NCI-H1105 (cell line): ENCODE measurements at regions not wholly inside any gene's neighbourhood (a gene's known extent, or its start where the extent isn't known, plus 50 kb on each side); places are given as distances from the start of the nearest gene placed in this dataset.

Source experiments
- DNase-seq: peaks from one replicate; lab custom pipeline; 2025; lab: John Stamatoyannopoulos, UW

GRCh38 chr5:4068171-4068570 lies 472.5 kb downstream of the IRX1 start:
- DNase-seq = no peak

DNA sequence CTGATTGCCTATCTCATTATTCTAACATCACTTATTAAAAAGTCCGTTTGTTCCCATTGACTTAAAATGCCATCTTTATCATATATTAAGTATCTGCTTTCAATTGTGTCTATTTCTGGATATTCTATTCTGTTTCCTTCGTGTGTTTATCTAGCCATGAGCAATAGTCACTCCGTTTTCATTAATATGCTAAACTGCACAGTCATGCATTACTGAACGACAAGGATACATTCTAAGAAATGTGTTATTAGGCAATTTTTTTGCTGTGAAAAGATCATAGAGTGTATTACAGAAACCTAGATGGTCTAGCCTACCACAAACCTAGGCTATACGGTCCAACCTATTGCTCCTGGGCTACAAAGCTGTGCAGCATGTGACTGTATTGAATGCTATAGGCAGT lies 482.9 kb downstream of the IRX1 start:
- DNase-seq = no peak

DNA sequence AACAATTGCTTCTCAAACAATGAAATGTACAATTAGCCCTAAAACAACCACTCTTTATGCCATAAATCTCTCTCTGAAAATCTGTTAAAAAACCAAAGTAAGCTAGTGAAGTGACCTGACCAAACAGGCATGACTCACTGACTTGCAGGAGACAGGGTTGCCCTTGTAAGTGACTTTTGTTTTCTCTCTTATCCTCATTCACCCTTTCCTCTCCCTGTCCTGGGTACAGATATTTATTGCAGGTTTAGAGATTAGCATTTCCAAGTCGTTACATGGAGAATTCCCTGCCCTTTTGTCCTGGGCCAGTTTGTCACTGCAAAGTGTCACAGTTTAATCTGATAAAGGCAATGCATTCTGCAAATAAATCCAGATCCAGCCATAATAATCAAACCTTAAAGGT lies 484.2 kb downstream of the IRX1 start:
- DNase-seq = no peak

GRCh38 chr5:4080370-4080769 lies 484.7 kb downstream of the IRX1 start:
- DNase-seq = no peak

- no peak for DNase-seq
Measured at GRCh38 chr5:4081059-4081458, 485.4 kb downstream of the IRX1 start.

DNA sequence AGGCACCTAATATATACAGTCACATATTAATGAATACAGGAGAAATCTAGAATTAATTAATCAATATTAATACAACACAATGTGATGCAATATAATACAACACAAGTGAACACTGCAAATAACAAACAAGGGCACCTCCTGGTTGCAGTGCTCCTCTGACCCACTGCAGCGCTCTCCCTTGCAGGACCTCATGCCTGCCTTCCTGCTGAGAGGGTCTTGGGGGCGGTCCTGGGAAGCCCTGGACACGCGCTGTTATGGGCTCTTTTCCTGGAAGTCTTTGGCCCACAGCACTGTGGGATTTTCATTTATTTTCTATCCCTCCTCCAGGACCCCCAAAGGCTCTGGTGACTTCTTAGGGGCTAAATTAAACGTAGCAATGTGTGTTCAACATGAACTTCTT lies 485.8 kb downstream of the IRX1 start:
- DNase-seq = no peak

- DNase-seq = no peak
Measured at GRCh38 chr5:4082966-4083564, 487.4 kb downstream of the IRX1 start.

- DNase-seq = no peak
Measured at GRCh38 chr5:4083591-4084337, 488.1 kb downstream of the IRX1 start.

DNA sequence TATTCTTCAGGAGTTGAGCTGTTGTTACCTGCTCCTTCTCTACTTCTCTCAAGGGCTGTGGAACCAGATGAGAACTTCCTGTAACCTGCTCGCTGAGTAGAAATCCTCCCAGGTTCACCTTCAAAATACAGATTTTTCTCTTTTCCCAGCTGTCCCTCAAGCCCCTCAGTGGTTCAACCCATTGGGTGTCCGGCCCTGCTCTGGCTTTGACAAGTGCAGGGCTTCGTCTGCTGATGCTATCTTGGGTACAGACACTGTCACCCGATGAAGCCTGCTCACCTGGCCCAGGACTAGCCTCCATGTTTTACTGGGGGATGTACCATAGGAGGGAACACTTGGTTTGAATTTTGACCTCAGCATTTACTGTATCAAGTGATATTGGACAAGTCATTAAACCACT lies 490.4 kb downstream of the IRX1 start:
- DNase-seq = no peak

DNA sequence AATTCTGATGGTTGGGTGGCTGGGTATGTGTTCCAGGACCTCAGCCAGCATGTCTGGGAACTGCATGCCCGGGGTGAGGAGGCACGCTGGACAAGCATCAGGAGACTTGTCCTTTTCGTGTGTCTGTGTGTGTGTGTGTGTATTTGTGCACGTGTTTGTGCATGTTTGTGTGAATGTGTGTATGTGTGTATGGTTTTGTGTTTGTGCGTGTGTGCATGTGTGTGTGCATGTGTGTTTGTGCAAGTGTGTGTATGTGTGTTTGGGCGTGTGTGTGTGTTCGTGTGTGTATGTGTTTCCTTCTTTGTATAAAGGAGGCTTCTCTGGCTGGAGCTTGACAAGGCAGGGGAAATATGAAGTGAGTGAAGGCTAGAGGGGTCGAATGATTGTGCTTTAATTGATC lies 491.5 kb downstream of the IRX1 start:
- no peak for DNase-seq

DNA sequence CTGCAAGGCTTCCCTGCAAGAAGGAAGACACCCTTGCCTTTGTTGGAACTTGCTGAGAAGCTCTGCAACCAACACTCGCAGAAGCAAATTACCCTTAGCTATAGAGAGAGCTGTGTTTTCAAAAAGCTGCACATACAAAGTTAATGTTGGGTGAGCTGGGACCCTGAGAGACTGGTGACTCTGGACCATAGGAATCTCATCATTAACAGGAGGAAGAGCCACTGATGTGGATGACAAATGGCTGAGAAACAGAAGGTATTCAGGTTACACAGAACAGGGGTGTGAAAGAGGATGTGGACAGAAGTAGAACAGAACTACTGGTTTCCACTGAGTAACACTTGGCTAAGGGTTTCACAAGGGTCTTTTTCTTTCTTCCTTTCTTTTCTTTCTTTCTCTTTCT lies 493.5 kb downstream of the IRX1 start:
- no peak for DNase-seq

DNA sequence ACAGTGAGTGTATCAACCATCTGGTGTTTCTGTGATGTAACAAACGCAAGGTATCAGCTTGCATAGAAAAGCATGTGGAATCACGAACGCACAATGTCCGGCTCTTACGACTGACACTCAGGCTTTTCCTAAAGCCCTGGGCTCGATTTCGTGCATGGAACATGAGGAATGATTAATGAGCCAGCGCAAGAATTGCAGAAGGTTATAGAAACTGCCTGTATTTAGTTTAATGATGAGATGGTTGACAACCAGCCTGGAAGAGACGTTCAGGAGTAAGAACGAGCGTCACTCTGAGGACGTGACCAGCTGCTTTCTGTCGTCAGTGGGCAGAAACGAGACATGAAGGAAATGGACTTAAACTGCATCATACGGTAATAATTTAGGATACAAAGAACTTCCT lies 497.6 kb downstream of the IRX1 start:
- DNase-seq = no peak

DNA sequence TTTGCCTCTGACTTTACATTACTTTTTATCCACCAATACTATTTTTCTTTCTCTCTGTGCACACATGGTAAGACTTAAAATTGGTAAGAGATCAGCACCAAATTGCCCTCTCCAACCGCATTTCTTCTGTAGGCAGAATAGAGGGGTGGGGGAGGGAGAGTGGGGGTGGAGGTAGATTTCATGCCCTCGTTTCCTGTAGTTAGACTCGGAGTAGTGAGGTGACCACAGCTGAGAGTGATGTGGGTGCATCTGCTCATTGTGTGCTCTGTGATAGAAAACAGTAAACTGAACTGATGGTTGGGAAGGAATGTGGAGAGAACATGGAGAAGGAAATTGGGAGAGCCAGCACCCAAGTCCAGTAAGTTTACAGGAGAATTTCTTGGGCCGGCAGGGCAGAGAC lies 498.3 kb downstream of the IRX1 start:
- DNase-seq = no peak

DNA sequence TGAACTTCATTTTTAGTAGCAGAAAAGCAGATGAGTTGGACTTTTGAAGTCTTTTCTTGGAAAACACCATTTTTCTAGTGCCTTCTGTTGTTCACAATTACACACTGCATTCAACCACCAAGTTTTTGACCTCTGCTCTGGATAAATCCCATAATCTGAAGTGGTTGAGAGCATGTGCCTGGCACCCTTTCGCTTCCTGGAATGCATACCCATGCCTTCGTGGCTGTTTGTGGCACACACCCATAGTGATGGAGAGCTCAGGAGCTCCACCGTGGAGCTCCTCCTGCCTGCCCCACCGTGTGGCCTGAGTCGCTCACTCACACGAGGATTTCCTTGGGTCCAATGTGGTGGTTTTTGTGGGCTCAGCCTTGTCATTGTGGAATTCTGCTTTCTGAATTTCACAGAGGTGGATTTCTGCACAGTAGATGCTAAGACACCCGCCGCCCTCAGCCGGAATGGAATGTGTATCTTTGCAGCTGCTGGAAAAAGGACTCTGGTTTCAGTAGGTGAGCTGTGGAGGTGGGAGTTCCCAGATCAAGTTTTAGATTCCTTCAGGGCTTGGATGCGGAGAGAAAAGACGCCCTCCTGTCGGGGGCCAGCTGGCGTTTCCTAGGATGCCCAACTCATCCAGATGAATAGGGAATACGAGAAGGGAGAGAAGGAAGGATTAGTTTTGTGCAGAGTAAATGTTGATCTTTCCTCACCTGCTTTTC lies 500.4 kb downstream of the IRX1 start:
- DNase-seq = no peak

GRCh38 chr5:4097199-4097598 lies 501.6 kb downstream of the IRX1 start:
- DNase-seq = no peak

DNA sequence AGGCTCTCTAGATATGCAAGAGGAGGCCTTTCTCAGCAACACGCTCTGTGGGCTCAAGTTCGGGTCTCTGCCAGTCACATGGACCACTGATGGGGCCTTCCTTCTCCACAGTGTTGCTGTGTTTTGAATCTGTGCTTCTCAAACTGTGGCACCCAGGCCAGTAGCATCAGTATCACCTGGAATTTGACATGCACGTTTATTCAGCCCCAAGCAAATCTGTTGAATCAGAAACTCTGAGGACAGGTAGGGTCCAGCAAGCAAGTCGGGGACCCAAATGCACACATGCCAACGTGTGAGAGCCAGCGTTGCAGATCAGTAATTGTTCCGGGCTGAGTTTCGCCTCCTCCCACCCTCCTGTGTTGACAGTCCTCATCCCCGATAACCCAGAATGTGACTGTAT lies 502.6 kb downstream of the IRX1 start:
- no peak for DNase-seq

- DNase-seq = no peak
Measured at GRCh38 chr5:4099386-4099785, 503.8 kb downstream of the IRX1 start.

GRCh38 chr5:4100739-4101138 lies 505.1 kb downstream of the IRX1 start:
- DNase-seq = no peak

- DNase-seq = no peak
Measured at GRCh38 chr5:4101189-4101588, 505.6 kb downstream of the IRX1 start.

- DNase-seq = no peak
Measured at GRCh38 chr5:4104831-4105597, 509.4 kb downstream of the IRX1 start.

- no peak for DNase-seq
Measured at GRCh38 chr5:4108690-4109089, 513.1 kb downstream of the IRX1 start.

GRCh38 chr5:4113426-4113825 lies 517.8 kb downstream of the IRX1 start:
- DNase-seq = no peak

DNA sequence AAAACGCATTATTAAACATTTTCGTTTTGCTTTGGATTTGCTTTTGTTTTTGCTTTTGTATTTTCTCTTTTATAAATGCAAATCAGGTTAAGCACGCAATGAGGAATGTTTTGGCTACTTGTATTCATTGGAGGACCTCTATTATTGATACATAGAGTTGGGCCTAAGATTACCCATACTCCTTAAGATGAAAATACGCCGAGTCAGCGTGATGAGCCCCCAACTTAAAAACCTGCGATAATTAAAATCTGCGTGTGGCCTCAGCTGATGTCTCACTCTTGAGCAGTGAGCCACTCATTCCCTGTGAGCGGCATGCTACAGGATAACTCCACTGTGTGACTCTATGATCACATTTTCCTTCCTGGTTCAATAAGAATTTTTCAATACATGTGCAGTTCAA lies 518.3 kb downstream of the IRX1 start:
- no peak for DNase-seq
